NCI-H2227 (cell line): ENCODE measurements at regions not wholly inside any gene's neighbourhood (a gene's known extent, or its start where the extent isn't known, plus 50 kb on each side); places are given as distances from the start of the nearest gene placed in this dataset.
"Not testable (repeated sequence)": the region's sequence is repeated elsewhere in the genome, so short reads cannot be mapped to it uniquely, and the experiment has no call there.

Experiments
- DNase-seq: peaks from one replicate; lab custom pipeline; 2025; ENCODE audit not compliant: unreplicated experiment; lab: John Stamatoyannopoulos, UW

DNA sequence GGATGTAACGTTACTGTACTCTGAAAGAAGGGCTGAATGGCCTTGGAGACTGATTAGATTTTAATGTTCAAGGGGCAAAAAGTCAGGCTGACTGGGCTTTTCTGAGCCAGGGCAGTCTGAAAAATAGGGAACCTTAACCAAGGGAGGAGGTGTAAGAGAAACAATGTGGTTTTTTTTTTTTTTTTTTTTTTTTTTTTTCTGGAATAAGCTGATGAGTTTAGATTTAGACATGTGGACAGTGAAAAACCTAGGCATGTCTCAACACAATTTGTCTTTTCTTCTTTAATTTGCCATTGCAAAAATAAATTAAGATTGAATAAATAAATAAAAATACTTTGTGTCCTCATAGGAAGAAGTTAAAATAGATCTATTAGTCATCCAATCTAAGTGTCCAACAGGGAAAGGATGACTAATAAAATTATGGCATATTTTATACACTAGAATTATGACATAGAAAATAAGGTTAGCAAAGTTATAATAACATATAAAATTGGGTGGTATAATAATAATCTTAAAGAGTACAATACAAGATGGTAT, 237.6 kb upstream of the TRIB2 start:
- DNase-seq, result no peak

DNA sequence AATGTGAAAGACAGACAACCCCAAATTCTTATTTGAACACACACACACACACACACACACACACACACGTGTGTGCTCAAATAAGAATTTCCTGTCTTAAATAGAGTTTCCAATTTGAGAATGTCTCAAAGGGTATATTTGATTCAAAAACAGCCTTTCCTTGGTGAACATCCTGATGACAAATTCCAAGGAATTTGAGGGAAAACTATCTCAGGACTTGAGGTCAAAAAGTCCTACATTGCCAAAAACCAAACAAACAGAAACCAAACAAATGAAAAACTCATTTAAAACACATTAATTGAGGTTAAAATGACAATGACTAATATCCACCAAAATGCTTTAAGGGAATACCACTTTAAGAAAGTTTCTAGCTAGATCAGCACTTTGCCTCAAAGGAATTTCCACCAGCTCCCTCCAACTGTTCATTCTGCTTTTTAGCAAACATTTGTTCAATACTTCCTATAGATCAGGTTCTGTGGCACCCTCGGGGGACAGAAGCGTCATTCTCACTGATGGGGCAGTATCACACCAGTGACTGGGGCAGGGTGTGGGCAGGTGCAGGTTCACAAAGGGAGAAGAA, 232.1 kb upstream of the TRIB2 start:
- DNase-seq, result no peak

DNA sequence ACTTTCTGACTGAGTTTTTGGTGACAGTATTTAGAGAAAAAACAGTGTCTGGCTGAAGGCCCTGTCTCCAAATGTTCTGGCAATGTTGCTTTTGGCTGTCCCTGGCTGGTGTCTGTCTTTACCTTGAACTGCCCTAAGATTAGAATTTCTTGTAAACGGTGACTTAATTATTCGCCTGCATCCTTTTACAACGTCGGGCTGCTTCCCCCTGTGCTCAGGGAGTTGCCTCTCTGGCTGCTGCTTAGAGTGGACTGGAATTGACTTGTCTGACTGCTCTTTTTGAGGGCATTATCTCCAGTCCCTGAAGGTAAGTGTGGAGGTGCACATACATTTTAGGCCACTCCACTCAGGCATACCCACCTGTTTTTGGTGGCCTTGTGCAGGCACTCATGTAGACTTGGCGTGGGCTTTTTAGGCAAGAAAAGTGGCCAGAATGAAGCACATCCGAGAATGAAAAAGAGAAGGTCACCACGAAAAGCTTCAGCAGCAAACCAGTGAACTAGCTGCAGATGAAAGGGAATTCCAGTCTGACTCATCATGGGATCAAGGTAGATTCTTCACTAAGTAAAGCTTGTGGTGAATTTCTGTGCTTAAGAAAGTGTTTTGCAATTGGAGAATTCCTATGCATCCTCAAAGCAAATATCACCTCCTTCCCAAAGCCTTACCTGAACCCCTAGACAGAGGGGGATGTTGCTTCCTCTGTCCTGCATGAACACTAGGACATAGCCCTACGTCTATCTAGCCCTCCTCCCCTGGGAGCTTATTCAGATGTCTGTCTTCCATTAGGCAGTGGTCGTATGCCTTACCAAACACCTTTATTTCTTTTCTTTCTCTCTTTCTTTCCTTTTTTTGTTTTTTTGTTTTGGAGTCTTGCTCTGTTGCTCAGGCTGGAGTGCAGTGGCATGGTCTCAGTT, 230.3 kb upstream of the TRIB2 start:
- DNase-seq, result no peak

DNA sequence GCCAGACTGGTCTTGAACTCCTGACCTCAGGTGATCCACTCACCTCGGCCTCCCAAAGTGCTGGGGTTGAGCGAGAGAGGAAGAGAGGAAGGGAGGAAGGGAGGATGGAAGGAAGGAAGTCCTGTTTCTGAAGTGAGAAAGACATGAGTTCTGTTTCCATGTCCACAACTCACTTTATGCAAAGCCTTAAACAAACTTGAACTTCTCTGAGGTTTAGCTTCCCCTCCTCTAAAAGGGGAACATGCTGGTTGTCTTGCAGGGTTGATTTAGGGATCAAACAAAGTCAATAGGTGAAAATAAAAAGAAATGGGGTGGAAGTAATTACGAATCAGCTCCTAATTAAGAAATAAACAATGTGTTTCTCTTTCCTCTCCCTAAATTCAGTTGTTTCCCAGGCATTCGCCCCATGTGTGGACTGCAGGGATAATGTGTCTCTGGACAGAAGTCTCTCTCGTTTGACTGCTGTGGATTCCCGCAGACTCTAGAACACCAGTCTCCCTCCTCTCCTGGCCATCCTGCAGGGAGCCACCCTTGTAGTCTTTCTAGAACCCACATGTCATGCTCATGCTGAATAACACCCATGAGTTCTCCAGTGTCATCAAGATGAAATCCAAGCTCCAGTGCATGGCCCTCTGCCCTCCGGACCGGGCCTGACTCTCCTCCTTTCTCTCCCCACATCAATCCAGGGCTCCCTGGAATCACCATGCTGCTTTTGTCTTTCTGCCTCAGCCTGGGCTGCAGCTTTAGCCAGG, 229.3 kb upstream of the TRIB2 start:
- no peak for DNase-seq

DNA sequence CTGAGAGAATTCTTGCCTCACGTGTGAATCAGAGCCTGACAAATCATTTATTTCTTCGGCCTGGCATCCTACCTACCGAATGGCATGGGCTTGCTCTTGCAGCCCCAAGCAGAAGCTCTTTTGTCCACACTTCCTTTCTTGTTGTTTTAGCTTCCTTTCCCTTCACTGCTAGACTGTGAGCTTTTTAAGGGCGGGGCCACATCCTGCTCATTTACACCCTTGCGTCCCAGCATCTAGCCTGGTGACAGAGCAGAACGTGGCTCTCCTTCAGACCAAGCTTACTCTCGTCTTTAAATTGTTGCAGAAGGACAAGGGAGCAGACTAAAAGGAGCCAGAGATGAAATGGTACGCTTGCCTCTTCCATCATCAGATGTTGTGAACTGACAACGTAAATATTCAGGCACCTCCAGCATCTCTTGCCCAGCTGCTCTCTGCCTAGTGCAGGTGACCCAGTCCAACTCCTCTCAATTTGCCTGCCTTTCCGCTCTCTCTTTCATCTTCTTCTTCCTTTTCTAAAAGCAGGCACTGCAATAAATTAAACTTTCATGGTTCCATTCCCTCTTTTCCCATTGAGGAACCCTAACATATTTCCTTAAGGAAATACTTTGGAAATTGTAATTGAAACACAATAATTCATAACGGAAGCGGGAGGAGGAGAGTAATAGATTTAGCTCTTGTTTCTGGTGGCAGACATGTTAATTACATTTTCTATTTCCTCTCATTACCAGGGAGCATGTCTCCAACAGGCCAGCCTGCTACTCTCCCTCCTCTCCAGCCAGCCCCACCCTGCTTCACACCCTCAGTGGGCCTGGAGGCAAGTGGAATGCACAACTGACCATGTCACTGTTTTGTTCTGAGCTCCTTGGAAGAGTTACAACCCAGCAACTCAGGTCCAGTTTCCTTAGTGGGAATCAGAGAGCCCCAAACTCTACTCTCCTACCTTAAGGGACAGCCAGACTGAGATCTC, 228.1 kb upstream of the TRIB2 start:
- DNase-seq, result no peak

DNA sequence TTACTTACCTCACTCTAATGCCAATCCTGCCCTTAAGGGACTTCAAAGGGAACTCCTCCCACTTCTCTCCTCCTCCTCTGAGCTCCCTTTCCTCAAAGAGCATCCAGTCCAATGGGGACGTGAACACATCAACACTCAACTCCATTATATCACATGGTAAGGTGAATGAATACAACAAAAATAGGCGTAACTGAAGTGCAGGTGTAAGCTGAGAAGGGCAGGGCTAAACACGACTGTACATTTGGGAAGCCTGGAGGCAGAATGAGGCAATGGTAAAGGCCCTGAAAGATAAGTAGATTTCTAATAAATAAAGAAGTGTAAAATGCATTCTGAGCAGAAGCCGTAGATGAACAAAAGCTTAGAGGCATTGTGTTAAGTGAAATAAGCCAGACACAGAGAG, 226.1 kb upstream of the TRIB2 start:
- no peak for DNase-seq

DNA sequence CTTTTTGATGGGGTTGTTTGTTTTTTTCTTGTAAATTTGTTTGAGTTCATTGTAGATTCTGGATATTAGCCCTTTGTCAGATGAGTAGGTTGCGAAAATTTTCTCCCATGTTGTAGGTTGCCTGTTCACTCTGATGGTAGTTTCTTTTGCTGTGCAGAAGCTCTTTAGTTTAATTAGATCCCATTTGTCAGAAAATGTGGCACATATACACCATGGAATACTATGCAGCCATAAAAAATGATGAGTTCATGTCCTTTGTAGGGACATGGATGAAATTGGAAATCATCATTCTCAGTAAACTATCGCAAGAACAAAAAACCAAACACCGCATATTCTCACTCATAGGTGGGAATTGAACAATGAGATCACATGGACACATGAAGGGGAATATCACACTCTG, 224.4 kb upstream of the TRIB2 start:
- not testable (repeated sequence) for DNase-seq

DNA sequence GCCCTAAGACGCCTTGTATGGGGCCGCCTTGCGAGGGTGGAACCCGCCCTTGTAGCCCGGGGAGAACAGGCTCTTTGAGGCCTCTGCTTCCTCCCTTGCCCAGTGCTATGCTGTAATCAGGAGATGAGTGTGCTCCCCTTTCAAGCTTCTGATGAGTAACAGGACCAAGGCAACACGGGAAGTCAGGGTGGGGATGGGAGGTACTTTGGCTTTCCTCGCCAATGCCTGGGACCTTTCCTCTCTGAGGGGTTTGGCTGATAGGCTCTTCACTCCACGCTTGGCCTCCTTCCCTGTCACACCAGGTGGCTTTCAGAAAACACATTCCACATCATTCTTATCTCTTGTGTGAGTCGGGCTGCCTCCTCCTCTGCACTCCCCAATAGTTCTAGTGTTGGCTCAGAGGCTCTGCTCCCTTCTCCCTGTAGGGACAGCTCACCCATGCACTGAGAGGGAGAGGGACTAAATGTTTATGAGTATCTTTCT, 223.7 kb upstream of the TRIB2 start:
- DNase-seq, result no peak

DNA sequence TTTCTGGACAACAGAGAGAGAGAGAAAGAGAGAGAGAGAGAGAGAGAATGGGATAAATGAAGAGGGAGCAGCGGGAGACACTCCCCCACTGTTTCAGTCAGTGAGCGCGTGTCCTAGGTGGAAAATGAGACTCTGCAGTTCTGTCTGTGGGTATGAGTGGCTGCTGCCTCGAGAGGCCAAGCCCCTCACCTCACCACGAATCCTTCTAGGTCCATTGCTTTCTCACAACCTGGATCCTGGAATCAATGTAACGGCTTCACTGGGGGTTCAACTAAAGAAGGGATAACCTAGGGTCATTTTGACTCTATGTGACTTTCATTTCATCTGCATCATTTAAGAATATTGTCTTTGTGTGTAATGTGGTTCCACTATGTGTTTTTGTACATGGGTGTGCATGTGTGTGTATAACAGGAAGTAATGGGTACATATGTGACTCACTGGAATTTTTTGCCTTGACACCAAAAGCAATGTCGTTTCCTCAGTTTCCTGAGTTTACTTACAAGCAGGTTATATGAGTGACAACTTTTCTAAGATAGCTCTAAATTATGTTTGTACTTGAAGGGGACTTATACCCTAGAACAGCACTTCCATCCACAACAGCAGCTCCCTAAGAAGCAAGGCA, 221.4 kb upstream of the TRIB2 start:
- DNase-seq, result no peak

DNA sequence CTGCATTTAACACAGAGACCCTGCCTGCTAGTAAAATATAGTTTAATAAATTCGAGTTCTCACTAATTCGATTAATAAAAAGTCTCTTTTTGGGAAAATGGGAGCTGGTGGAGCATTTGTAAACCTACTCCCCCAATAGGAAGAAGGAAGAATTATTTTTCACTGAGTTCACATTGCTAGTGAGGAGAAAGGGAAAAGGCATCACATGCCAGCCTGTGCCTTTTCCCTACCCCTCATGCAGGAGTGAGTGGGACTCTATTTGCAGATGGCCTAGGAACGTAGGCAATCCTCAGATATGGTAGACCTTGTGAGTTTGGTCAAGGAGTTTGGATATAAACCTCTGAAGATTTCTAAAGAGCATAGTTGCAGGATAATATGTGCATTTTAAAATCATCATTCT, 218.4 kb upstream of the TRIB2 start:
- DNase-seq, result no peak

DNA sequence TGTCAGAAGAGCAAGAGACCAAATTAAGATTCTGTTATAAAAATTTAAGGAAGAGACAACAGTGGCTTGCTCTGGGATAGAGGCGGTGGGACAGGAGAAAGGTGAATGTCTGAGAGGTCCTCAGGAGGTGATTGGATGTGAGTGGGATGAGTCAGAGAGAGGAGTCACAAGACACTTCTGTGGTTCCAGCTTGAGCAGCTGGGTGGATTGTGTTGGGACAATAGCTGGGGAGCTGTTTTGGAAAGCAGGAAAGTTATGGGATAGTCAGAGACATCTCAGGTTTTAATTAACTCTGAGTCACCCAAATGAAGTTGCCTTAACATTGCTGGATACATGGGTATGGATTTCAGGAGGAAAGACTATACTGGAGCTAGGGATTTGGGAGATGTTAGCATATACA, 218.0 kb upstream of the TRIB2 start:
- DNase-seq, result no peak

DNA sequence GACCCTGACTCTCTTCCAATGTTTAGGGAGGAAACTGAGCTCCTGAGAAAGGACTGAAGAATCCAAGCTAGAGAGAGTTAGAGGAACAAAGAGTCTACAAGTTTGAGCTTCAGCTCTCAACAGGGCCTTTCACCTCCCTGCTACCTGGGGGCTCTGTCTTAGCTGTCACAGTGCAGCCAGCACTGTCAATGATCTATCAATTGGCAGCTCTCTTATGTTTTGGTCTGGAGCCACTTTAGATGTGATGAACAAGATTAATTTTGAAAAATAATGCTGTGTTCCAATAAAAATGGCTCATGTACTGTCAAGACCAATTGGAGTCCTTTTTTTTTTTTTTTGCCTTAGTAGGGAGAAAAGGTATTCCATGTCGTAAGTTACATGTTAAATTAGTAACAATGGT, 215.8 kb upstream of the TRIB2 start:
- DNase-seq, result no peak

DNA sequence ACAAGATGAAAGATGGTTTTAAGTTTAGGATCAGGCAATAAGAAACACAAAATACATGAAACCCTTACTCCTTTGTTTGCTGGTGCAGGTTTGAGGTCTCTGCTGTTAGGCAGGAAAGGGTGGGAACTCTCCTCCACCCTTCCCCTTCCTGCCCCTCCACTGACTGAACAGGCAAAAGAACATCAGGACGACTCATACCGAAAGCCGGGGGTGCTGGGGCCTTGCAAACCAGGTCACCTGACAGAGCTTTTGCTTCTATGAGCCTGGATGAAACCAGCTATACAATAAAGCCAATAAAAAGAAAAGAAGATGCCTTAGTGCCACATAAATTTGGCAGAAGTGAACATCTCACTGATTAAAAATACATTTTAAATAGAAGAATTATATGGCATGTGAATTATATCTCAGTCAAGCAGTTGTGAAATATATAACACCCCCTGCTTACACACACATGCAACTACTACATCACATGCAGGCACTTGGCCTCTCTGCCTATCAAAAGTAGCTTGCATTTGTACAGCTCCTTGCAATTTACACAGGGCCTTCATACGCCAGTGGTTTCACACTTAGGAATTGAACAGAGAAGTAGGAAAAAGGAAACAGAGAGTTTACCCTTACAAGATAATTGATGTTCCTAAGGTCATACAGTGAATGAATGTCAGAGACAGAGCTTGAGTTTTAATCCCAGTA, 215.1 kb upstream of the TRIB2 start:
- DNase-seq, result no peak

DNA sequence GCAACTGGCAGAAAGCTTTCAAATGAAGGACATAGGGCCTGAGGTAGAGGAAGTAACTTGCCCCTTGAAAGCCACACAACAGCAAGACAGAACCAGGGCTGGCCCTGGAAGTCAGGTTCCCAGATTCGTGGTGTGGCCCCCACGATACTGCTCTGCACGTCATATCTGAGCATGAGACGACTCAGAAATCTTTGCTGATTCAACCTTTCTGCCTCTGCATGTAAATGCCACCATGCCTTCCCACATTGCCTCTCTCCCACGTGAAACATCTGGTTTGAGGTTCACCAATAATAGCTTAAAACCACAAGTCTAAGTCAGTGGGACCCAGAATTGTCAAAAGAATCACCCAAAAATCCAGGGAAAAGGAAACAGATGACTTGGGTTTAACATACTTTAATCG, 214.0 kb upstream of the TRIB2 start:
- no peak for DNase-seq

DNA sequence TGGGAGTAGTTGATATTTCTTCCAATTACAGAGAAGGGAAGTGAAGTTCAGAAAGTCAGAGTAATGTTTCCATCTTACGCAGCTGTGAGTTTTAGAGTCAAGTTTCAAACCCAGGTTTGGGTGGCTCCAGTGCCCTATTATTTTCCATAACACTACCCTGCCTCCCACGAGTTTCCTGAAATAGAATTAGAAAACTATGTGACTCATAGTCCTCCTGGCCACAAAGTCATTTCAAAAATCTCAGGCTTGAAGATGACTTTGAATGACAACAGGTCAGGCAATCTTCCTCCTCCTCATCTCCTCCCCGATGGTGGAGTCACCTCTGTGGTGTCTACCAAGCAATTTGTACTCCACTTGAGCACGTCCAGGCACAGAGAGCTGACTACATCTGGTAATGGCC, 212.3 kb upstream of the TRIB2 start:
- no peak for DNase-seq

DNA sequence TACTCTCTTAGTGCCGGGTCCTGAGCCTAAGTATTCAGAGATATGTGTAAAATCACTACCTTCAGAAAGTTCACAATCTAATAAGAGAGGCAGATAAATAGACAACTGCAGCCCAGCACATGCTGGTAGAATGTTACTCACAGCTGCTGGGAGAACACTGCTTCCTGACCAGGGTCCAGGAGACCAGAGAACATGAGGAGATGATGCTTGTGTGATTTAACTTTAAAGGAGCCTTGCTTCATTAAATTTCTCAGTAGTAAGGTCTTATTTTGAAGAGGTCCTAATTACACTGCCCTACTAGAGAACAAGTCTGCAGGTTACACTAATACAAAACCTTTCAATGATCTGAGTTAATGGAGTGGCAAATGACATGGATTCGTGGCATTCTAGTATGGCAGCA, 209.9 kb upstream of the TRIB2 start:
- no peak for DNase-seq

DNA sequence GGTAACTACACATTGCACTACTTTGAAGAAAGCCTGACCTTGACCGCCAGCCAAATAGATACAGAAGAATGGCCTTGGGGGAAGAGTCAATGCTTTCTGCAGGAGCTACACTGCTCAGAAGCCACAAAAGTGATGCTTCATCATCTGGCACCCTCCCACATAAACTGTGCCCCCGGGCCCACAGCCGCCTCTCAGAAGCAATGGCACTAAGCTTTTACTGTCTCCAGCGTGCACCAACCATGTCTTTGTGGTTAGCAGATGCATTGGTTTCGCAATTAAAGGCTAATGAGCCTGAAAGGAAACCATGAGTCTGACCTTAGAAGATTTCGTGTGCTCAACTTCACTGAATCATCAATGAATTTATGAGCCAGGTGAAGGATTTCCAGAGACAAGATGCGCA, 209.4 kb upstream of the TRIB2 start:
- no peak for DNase-seq

DNA sequence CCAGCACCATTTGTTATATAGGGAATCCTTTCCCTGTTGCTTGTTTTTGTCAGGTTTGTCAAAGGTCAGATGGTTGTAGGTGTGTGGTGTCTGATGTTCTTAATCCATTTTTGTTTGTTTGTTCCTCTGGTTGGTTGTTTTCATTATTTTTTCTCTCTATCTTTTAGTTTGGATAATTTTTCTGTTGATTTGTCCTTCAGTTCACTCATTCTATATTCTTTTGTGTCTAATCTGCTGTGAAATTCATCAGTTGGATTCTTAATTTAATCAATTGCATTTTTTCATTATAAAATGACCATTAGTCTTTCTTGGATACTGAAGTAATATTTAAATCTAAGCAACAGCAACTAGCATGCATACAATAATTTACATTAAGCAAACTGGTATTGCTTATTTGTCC, 206.7 kb upstream of the TRIB2 start:
- DNase-seq, result no peak

DNA sequence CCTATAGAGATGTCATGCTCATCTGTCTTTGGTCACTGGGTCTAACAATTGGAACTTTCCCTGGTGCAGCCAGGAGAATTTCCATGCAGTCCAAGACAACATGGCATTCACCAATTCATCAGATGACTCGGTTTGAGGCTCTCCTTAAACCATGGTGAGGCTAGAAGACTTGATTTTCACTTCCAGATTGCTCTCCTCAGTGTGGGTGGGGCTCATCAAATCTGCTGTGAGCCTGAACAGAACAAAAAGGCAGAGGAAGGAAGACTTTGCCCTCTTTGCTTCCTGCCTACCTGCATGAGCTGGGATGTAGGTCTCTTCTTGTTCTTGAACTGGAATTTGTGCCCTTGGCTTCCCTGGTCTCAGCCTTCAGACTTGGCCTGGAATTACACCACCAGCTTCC, 203.4 kb upstream of the TRIB2 start:
- DNase-seq, result no peak
